Adrenal gland (tissue), 9 donors: ENCODE measurements at regions not wholly inside any gene's neighbourhood (a gene's known extent, or its start where the extent isn't known, plus 50 kb on each side); places are given as distances from the start of the nearest gene placed in this dataset.

ENCODE experiments used
- DNase-seq, 7 donors: peaks; one replicate each; pipeline ENCODE4 v3.0.0-alpha.2; 2019 to 2020
- H3K27ac ChIP-seq, 5 donors: fragments of 200-600 bp; sonication (generic) in 4 of 5; 1 replicate in 3 of 5; 2 replicates in 2 of 5; pipeline versions ENCODE4 v1.5.1 to v1.8.0; 2016 to 2020; ENCODE audit warnings: mild to moderate bottlenecking in 1 of 5
- H3K27me3 ChIP-seq: fragments of 200-600 bp; 2 replicates; pipeline ENCODE4 v1.8.0; 2021
- H3K36me3 ChIP-seq, 2 donors: fragments of 200-600 bp; replicated peaks in 1 of 2; 1 replicate in 1 of 2; 2 replicates in 1 of 2; pipeline versions ENCODE4 v1.5.1 to v1.8.0; 2018 to 2022
- H3K4me1 ChIP-seq, 2 donors: fragments of 200-600 bp; replicated peaks in 1 of 2; 1 replicate in 1 of 2; 2 replicates in 1 of 2; pipeline versions ENCODE4 v1.5.1 to v1.8.0; 2018 to 2021
- H3K4me3 ChIP-seq, 4 donors: fragments of 200-600 bp; sonication (generic) in 3 of 4; one replicate each; pipeline ENCODE4 v1.5.1; 2016 to 2018
- H3K9me3 ChIP-seq, 3 donors: fragments of 200-600 bp; sonication (generic) in 1 of 3; replicated peaks in 1 of 3; 1 replicate in 2 of 3; 2 replicates in 1 of 3; pipeline versions ENCODE4 v1.5.1 to v1.8.0; 2016 to 2021
- POLR2A ChIP-seq, 2 donors: fragments of 450-650 bp; IDR thresholded peaks; one replicate each; pipeline ENCODE4 v1.6.1; 2017; ENCODE audit warnings: antibody characterized with exemption in 2 of 2, mild to moderate bottlenecking in 2 of 2, moderate library complexity in 1 of 2
- WGBS, 4 donors: extraction: QIAGEN DNeasy Blood & Tissue Kit in 2 of 4; methylation state at CpG; one replicate each; pipeline versions ENCODE4 v1.1.5 to v1.1.7; 2013 to 2017; 5-methylcytosine and 5-hydroxymethylcytosine counted together
- intact Hi-C, 2 donors: fragments of 100-400 bp; cut with DNase I; formaldehyde crosslinking; loops; one replicate each; pipeline versions ENCODE4 v1.14.1 to v1.15.0; 2022 to 2023
- TF ChIP-seq, protein P1 (sequence below), 6 experiments: fragments of 450-650 bp in 4 of 6; fragments of 200-600 bp in 2 of 6; sonication (generic) in 1 of 6; IDR thresholded peaks; 1 replicate in 5 of 6; 2 replicates in 1 of 6; pipeline versions ENCODE4 v1.5.1 to v1.8.0; 2016 to 2021; ENCODE audit warnings: antibody characterized with exemption in 6 of 6, mild to moderate bottlenecking in 2 of 6, moderate library complexity in 1 of 6
- donor health status: healthy with polysubstance abuse.
- donor health status: Bipolar disorder and iron deficiency.
- donor health status: DM: yes; HTN: yes; CAD: no.
- donor health status: DM: no; HTN: no; CAD: no.
- donor health status: DM: no; HTN: no; CAD: no.

DNA sequence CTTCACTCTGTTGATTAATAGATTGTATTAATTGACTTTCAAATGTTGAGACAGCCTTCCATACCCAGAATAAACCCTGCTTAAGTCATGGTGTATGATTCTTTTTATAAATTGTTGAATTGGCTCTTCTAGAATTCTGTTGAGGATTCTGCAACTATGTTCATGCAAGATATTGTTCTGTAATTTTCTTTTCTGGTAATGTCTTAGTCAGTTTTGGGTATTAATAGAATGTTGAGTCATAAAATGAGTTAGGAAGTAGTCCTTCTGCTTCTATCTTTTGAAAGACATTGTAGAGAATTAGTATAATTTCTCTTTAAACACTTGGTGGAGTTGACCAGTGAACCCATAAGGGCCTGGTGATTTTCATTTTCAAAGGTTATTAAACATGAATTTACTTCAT lies 958.9 kb downstream of the LRFN5 start:
- Histone ChIP-seq H3K27ac (no peak overlapping the region), H3K4me1 (no peaks in the 10 kb centered on the region), H3K27me3 (no peaks in the 10 kb centered on the region), H3K4me3 (no peak overlapping the region), H3K36me3 (no peaks in the 10 kb centered on the region), H3K9me3 (no peaks in the 10 kb centered on the region)
- no peak for DNase-seq
- TF ChIP-seq, protein P1, sequence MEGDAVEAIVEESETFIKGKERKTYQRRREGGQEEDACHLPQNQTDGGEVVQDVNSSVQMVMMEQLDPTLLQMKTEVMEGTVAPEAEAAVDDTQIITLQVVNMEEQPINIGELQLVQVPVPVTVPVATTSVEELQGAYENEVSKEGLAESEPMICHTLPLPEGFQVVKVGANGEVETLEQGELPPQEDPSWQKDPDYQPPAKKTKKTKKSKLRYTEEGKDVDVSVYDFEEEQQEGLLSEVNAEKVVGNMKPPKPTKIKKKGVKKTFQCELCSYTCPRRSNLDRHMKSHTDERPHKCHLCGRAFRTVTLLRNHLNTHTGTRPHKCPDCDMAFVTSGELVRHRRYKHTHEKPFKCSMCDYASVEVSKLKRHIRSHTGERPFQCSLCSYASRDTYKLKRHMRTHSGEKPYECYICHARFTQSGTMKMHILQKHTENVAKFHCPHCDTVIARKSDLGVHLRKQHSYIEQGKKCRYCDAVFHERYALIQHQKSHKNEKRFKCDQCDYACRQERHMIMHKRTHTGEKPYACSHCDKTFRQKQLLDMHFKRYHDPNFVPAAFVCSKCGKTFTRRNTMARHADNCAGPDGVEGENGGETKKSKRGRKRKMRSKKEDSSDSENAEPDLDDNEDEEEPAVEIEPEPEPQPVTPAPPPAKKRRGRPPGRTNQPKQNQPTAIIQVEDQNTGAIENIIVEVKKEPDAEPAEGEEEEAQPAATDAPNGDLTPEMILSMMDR (IDR thresholded peaks at IDR 0.05) = no peak
- no peak for TF ChIP-seq POLR2A (IDR thresholded peaks at IDR 0.05)
- intact Hi-C loops = no loop called here

DNA sequence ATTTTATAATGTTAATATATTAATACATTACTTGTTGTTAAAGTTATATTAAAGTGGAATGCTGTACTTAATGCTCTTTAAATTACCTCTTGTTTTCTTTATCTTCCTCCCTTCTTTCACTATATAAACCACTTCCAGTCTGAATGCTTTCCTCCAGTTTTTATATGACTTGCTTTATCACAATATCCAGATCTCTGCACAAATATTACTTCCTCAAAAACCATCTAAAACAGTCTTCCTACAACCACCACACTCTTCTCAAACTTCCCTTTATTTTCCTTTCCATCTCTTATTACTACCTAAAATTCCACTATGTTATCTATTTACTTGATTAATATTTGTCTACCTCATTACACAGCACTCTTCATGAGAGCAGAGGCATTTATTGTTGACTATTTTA lies 956.6 kb downstream of the LRFN5 start:
- TF ChIP-seq, protein P1 (IDR thresholded peaks at IDR 0.05) = no peak
- TF ChIP-seq POLR2A (IDR thresholded peaks at IDR 0.05) = no peak
- intact Hi-C loops = no loop called here
- no peaks in the 10 kb centered on the region for H3K27me3 ChIP-seq
- H3K36me3 ChIP-seq = no peaks in the 10 kb centered on the region
- no peak for DNase-seq
- no peak overlapping the region for H3K4me3 ChIP-seq
- no peaks in the 10 kb centered on the region for H3K4me1 ChIP-seq
- no peak overlapping the region for H3K27ac ChIP-seq
- no peaks in the 10 kb centered on the region for H3K9me3 ChIP-seq

DNA sequence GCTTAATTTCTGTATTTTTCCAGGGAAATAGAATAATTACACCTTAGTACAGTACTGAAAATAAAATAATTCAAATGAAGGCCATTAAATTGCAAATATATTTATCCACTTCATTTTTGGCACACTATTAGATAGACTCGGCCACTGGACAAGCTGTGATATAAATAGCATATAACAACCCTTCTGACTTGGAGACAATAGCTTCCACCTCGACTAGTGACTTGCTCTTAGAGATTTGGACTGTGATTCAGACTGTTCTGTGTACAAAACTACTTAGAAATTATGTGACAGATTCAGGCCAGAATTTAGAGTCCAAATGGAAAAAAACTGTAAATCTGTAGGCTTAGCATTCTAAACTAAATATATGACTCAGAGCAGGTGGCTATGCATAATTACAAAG lies 949.9 kb downstream of the LRFN5 start:
- no peaks in the 10 kb centered on the region for H3K4me1 ChIP-seq
- no peak overlapping the region for H3K27ac ChIP-seq
- WGBS, 4 donors = 39 to 50% (median 44%) methylated on average over 2 of the region's 2 CpGs
- TF ChIP-seq, protein P1 (IDR thresholded peaks at IDR 0.05) = no peak
- no peak for TF ChIP-seq POLR2A (IDR thresholded peaks at IDR 0.05)
- H3K4me3 ChIP-seq = no peak overlapping the region
- DNase-seq = no peak
- intact Hi-C loops = no loop called here
- H3K36me3 ChIP-seq = no peaks in the 10 kb centered on the region
- H3K27me3 ChIP-seq = no peaks in the 10 kb centered on the region
- H3K9me3 ChIP-seq = no peaks in the 10 kb centered on the region

DNA sequence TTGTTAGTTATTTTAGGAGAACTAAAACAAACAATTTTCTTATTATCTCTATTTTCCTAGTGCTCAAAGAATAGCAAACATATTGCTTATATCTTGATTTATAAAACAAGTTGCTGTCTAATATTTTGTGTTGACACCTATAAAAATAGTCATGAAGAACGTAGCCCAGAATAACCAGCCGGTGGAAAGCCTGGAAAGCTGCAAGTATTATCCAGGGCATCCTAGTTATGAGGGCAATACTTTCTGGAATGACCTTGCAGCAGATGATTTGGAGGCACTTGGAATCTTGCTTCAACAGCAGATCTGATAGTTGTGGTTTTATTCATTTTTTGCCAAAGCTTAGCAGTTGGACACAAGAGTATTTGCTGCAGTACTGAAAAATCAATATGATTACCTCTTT lies 948.7 kb downstream of the LRFN5 start:
- TF ChIP-seq POLR2A (IDR thresholded peaks at IDR 0.05) = no peak
- TF ChIP-seq, protein P1 (IDR thresholded peaks at IDR 0.05) = no peak
- 35 to 52% (median 44%) methylated on average over 2 of the region's 2 CpGs for WGBS, 4 donors
- intact Hi-C loops = no loop called here

More for the DNA sequence above, 948.7 kb downstream of the LRFN5 start:
- H3K9me3 ChIP-seq = no peaks in the 10 kb centered on the region
- no peaks in the 10 kb centered on the region for H3K36me3 ChIP-seq
- H3K27me3 ChIP-seq = no peaks in the 10 kb centered on the region
- no peak overlapping the region for H3K4me3 ChIP-seq
- no peak for DNase-seq
- H3K27ac ChIP-seq = no peak overlapping the region
- H3K4me1 ChIP-seq = no peaks in the 10 kb centered on the region
